ENCODE measurements at regions not wholly inside any gene's neighbourhood (a gene's known extent, or its start where the extent isn't known, plus 50 kb on each side); places are given as distances from the start of the nearest gene placed in this dataset.

DNA sequence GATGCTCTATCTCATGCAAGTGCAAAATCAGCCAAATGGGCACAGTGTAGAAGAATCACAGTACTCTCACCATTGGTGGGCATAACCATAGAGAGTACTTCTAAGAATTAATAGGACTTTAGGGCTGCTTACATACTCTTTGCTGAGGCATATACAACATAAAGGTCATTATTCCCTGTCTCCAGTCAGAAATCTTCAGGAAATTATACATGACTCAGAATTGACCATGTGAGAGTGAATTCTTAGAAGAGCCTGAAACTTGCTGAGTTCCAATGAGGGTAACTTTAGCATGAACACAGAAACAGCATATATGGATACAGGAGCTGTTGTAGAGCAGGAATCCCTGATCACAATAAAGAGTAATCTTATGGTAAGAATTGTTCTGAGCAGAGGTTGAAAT lies 498.7 kb downstream of the TENT5A start:
- TF ChIP-seq POLR2A (IDR thresholded peaks at IDR 0.05; ENCODE audit: low read length) (no peak), GATA1 (IDR thresholded peaks at IDR 0.05; ENCODE audit: low read depth, low read length) (no peak)

All from erythroblast (primary cell).